GM21526 (cell line): ENCODE measurements at regions not wholly inside any gene's neighbourhood (a gene's known extent, or its start where the extent isn't known, plus 50 kb on each side); places are given as distances from the start of the nearest gene placed in this dataset.

Source experiments
- ATAC-seq: cut with Tn5 transposase; IDR thresholded peaks from one replicate; pipeline ENCODE4 v1.9.1; 2021; ENCODE audit warnings: moderate library complexity; ENCODE audit not compliant: unreplicated experiment, low FRiP score

DNA sequence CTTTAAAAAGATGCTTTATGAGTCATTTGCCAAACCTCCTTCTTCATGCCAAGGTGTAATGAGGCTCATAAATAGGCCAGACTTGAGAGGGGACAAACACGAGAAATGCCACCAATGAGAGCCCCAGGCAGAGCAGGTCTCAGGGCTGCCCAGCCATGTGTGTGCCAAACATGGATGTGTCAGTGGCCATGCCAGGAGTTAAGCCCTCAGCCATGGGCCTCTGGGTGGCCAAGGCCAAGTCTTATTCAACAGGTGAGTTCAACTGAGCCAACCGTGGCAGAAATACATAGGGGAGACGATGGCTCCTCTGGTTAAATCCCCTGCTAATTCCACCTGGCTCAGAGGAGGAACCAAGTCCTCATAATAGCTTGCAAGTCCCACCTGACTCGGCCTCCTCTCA lies 358.8 kb downstream of the PREX1 start:
- no peak for ATAC-seq

DNA sequence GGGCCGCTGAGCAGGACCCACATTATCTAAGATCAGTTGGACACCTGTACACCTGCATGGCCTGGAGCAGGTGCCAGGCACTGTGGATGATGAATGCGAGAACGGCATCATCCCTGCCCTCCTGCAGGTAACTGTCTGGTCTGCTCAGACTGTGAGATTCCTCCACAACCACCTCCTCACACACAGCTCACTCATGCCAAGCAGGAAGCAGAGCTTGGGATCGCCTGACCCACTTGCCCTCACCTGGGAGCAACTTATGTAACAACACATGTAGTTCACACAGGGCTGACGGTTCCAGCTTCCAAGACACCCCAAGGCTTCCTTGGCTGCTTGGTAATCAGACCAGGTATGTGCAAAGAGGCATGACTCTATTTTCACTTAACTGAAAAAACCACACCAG lies 359.2 kb downstream of the PREX1 start:
- ATAC-seq, result no peak

DNA sequence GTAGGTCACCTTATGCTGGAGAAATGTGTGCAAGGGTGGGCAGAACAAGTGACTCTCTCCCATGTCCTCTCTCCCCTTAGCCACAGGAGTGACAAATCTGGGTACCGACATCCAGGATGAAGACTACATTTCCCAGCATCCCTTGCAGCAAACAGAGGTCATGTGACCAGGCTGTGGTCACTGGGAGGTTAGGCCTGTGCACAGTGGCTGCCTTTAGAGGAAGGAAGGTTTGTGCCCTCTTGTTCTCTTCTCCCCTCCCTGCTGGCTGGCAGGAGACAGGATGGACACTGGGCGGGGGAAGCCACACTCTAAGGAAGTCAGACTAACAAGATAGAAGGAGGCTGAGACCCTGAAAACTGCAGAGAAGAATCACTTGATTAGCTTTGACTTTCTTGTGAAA lies 360.2 kb downstream of the PREX1 start:
- no peak for ATAC-seq

DNA sequence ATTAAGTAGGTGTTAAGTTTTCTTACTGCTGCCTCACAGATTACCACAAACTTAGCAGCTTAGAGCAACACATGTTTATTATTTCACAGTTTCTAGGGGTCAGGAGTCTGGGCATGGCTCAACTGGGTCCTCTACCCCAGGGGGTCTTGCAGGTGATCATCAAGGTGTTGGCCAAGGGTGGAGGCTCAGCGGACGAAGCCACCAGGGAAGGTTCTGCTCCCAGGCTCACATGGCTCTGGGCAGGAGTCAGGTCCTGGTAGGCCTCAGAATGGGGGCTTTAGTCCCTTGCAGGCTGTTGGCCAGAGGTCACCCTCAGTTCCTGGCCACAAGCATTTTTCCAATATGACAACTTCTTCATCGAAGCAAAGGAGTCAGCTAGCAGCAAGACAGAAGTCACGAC lies 362.5 kb downstream of the PREX1 start:
- ATAC-seq, result no peak

DNA sequence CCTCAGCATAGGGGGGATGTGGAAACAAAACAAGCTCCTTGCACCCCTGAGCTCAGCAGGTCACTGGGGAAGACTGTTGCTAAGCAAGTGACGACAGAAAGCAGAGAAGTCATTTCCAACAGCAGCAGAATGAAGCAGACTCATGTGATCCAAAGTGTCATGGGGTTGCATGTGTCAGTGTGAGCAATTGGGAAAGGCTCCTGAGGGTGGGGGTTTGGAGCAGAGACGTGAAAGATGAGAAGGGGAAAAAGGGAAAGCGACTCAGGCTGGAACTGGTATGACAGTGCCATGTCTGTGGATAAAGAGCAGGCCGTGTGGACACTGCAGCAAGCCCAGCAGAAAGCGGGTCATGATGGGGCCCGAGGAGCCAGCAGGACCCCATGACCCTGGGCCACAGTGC lies 363.9 kb downstream of the PREX1 start:
- no peak for ATAC-seq

DNA sequence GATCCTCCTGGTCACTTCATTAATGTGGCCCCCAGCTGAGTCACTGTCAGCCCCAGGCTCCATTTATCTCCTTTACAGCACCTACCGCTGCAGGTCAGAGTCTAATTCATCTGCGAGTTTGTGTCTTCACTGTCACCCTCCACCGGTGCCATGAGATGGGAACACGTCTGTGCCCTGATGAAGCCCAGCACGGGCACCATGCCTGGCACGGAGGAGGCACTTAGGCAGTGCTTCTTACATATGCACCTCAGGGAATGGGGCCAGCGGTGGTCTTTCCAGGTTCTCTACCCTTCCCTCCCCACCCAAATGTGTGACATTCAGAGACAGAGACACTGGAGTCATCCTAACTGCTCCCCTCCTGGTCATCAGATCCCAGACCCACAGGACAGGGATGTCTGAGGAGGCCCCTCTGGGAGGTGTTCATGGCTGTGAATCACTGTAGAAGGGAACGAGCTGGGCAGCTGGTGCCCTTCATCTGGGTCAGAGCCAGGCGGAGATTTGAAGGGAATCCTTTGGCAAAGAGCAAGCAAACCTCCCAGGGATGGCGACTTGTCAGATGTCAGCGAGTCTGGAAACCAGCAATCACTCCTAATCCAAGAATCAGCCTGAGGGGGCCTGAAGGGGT lies 364.6 kb downstream of the PREX1 start:
- ATAC-seq, result no peak

DNA sequence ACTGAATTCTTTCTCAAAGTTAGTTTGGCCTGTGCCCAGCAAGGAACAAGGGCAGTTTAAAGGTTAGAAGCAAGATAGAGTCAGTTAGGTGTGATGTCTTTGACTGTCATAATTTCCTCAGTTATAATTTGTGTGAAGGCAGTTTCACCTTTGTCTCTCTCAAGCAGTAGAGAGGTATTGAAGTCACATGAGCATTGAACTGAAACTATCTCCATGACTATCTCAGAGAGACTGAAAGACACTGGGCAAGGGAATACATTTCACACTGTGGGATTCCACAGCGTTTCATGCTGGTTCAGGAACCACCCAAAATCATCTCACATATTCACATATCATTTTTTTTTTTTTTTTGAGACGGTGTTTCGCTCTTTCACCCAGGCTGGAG lies 366.1 kb downstream of the PREX1 start:
- no peak for ATAC-seq

DNA sequence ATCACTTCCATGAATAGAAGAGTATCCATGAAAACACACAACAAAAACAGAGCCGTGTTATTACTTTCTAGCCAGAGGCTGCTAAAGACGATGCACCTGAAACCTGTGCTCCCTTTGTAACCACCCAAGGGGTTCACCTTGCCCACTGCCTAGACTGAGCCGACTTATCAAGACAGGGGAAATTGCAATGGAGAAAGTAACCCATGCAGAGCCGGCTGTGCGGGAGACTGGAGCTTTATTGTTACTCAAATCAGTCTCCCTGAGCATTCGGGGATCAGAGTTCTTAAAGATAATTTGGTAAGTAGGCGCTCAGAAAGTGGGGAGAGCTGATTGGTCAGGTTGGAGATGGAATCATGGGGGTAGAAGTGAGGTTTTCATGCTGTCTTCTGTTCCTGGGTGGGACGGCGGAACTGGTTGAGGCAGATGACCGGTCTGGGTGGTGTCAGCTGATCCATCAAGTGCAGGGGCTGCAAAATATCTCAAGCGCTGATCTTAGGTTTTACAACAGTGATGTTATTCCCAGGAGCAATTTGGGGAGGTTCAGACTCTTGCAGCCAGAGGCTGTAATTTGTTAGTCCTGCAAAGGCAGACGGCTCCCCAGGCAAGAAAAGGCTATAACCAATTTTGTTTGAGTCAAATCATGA lies 366.6 kb downstream of the PREX1 start:
- ATAC-seq, result no peak

DNA sequence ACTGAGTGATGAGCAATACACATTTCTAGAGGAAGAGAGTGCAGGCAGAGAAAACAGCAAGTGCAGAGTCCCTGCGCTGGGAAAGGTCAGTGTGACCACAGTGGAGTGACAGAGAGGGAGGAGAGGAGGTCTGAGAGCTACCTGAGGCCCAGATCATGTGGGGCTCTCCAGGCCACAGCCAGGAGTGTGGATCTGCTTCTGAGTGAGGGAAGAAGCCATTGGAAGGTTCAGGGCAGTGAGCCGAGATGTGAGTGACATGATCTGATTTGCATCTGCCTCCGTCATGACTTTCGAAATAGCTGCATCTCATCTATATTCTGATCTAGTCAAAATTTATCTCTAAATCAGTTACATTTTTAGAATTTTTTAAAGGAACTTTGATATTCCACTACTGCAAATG lies 367.1 kb downstream of the PREX1 start:
- no peak for ATAC-seq

DNA sequence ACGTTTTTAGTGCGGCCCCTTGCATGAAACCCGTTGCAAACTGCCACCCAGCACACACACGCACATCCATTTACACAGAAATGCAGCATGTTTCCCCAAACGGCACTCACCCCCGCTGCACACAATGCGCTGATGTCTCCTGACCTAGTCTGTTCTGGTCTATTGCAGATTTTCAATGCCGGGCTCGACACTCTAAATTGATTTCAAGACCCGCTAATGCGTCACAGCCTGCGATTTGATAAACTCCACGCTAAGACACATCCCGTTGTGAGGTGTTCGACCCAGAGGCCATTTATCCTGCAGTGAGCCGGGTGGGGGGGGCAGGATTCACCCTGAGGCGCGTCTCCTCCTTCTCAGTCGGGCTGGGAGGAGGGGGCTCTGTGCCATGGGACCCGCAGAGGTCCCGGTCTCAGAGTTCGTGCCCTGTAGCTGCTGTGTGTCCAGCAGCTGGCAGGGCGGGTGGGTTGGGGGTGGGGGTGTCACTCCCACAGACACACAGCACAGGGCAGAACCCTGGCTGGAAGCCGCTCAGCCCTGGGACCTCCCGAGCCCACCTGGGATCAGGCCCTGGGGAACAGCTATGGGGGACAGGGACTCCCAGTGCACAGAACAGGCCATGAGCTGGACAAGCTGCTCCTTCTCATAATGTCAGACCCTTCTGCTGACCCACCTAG lies 367.9 kb downstream of the PREX1 start:
- no peak for ATAC-seq

DNA sequence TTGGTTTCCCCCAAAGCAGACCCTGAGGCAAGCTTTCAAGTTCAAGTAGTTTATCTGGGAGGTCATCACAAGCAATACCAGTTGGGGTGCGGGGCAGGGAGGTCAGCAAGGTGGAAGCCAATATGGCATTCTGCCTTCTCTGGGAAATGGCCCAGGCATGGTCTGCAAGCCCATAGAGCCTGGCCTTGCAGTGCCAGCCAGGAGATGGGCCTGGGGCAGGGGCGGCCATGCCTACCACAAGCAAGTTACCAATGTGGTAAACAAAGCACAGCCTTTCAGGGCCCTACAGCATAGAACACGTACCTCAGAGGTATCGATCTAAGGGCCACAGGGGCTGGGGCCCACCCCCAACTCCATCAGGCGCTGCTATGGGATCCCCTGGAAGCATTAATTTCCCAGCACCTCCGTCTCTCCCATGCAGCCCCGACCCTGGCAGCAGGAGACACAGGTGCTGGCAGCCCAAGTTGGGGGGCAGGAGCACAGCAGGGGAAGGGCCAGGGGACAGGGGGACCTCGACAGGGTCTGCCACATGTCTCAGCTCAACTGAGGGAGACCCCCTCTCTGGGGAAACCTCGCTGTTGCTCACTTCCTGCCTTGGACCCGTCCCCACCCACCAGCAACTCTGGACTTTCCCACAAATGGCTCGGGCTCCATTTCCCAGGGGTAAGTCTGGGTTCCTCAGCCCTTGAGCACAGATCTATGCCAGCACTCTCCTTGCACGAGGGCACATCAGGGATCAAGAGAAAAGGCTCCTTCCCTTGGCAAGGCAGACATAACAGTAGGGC lies 369.0 kb downstream of the PREX1 start:
- no peak for ATAC-seq

DNA sequence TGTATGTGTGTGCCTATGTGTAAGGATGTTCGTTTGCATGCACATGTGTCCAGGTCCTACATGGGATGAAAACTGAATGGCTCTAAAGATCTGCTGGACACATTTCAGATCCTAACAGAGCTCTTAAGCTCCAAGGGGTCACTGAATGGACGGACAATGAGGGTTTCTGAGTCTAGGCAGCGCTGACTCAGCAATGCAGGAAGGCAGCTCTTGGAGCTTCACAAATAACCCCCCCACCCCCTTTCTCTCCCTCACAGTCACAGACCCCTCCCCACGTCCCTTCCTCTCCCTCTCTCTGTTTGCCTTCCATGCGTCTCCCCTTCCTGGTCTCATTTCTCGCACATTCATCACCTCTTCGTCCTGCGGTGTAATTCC lies 369.8 kb downstream of the PREX1 start:
- ATAC-seq, result no peak

DNA sequence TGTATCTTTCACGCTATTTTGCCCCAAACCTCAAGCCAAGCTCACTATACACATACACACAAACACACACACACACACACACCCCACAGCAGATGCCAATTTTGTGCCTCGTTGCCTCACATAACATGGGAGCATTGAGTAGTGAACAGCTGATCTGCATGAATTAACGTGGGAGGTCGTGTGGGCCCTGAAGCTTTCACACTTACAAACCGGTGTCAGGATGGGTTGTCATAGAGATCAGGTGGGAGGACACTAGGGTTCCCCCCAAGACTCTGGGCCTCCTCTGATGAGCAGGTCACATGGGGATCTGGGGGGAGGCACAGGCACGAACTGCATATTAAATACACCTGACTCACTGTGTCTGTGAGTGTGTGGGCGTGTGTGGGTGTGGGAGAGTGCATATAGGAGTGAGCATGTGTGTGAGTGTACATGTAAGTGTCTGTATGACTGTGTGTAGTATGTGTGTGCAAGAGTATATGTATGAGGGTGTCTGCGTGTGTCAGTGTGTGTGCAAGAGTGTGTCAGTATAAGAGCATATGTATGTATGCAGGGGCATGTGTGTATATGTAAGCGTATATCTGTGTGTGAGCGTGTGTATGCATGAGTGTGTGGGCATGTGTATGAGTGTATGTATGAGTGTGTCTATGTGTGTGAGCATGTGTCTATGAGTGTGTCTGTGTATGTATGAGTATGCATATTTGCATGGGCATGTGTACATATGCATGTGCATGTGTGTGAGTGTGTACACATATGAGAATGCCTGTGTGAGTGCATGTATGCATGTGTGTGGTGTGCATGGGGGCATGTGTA lies 370.4 kb downstream of the PREX1 start:
- no peak for ATAC-seq

DNA sequence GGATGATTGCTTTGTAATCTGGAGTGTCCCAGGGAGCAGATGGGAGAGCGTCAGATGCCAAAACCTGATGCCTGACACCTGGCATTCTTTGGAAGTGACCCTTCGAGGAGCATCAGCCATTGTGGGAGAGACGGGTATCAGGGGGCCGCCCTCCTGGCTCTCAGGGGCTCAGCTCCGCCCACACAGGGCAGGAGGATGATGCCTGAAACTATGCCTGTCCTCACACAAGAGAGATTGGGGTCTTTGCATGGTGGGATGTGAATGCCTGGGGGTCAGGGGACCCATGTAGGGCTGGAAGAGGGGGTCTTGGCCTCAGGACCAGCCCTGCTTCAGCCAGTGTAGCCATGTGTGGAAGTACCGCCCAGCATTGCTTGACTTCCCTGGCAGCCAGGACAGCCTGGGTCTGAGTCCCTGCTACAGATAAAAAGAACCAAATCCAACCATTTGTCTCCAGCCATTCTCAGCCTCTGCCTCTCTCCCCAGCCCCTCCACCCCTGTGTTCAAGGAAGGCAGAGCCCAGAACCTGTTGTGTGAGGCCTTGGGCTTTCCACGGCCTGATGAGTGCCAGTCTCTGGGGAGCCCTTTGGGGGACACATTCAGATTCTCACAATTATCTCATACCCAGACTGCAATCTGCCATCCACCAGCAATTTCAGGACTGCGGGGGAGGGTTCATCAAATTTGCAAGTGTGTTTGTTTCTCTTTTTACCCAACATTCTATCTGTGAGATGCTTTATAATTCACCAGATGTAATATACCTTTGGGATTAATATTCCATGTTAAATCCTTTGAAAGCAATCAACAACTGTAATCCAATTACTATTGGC lies 371.2 kb downstream of the PREX1 start:
- no peak for ATAC-seq

DNA sequence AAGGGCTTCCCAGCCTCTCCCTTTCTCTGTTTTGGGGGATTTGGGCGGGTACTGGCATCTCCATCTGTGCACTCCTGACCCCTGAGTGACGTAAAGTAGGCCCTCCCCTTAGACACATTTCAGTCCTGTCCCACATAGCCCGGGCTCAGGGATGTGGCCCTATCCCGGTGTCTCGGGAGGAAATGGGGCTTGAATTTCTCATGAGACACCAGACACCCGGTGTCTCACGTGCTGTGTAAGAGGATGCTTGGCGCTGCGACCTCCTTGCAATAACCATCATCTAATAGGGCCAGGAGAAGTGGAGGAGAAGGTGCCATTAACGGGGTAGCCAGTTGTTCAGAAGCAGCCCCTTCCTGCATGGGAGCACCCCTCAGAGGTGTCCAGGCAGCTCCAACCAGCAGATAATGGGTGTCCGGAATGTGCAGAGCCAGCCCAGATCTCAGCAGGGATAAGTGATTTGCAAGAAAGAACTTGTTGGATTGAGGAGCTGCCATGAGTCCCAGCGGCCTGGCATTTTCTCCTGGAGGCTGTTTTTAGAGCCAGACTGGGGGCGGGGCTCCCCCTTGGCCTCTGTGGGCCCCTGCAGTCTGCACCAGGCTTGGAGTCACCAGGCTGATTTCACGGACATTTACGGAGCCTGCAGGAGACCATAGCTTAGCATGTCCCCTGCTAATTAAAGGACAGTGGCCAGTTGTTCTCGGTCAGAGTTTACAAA lies 372.0 kb downstream of the PREX1 start:
- ATAC-seq, result no peak

DNA sequence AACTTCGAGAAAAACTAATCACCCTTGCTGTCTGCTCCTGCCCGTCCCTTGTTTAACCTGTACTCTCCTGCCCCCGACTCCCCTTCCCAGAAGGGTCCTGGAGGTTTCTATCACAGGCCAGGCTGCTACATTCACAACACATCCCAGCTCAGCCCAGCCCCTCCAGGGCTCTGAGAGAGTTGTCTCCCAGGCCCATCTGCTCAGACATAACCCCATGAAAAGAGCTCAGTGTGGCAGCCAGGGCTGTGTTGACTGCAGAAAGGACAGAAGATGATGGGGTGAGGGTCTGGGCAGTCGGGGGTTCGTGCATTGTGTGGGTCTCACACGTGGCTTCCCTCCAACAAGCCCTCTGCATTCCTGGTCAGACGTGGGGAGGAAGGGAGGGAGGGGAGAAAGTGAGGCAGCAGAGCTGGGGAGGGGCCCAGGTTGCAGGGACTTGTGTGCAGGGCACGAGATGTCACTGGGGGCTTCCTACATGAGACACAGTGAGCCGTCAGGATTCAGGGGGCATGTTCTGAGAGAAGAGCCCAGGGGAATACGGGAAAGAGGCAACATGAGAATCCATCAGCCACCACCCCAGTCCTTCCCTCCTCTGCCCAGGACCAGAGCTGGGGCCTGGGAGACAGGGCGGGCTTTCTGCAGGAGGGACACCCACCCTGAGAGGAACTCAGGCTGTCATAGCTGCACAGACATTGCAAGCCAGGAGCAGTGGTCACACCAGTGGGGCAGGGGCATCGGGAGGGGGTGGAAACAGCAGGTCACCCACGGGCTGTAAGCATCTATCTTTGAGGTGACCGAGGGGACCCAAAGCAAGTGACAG lies 372.9 kb downstream of the PREX1 start:
- no peak for ATAC-seq

DNA sequence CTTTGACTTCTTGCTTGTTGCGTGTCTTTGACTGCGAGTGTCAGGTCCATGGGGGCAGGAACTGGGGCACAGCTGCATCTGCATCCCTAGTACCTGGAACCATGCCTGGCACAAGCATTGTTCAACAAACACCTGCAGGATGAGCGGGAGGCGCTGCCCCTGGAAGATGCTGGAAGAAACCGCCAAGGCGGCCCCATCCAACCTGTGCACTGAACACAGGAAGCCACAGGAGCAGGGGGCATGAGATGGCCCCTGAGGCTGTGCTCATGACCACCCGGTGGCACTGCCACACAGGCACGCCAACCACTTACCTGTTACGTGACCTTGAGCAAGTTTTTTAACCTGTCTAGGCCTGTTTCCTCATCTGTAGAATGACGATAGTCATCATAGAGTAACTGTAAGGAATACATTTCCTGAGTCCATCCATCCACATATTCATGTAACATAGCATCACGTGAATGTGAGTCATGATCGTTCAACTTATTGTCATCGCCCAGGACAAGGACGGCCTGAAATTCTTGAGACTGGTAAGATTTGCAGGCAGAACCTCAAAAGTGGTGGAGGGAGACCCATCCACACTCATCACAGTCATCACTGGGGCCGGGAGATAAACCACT lies 374.2 kb downstream of the PREX1 start:
- ATAC-seq, result no peak

DNA sequence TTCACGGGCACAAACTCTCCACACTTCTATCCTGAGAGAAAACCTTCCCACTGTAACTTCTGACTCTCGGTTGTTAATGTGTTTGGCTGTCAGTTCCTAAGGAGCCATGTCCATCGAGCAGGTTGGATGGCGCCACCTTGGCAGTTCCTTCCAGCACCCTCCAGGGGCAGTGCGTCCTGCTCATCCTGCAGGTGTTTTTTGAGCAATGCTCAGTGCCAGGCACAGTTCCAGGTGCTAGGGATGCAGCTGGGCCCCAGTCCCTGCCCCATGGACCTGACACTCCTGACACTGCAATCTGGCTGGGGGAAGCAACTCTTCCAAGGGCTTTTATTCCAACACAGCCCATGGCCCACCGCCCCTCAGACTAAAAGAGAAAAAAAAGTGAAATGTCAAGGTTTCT lies 376.4 kb downstream of the PREX1 start:
- no peak for ATAC-seq
